ACHN (cell line): ENCODE measurements at regions not wholly inside any gene's neighbourhood (a gene's known extent, or its start where the extent isn't known, plus 50 kb on each side); places are given as distances from the start of the nearest gene placed in this dataset.
"Not testable (repeated sequence)": the region's sequence is repeated elsewhere in the genome, so short reads cannot be mapped to it uniquely, and the experiment has no call there.

Experiments
- DNase-seq: peaks from one replicate; pipeline ENCODE4 v3.0.0-alpha.2; 2015
- in situ Hi-C: cut with HindIII; loops from 2 replicates; pipeline ENCODE4 v1.10.0; 2017; ENCODE audit warnings: low sequenced_read_pairs, low pct_ligation_motif_present, low pct_unique_long_range_greater_than_20kb

DNA sequence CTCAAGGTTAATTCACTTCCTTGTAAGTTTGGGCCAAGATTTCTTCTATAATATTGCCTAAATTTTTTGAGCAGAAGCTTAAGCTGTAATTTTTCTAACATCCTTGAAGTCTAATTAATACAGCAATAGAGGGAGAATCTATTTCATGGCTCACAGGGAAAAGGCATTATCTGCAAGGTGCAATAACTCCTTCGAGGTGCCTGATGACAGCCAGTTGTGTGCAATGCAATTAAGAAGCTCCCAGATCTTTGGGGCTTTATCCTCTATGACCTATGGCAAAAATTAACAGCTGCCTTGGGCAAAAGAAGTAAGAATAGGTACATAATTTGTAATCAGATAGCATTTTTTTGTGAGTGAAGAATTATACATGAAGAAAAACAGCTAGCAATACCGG lies 554.6 kb upstream of the SALL3 start:
- in situ Hi-C loops: no loop called here
- DNase-seq: no peak

GRCh38 chr18:78427081-78427480 lies 552.5 kb upstream of the SALL3 start:
- in situ Hi-C loops: no loop called here
- no peak for DNase-seq

GRCh38 chr18:78429127-78430108 lies 550.2 kb upstream of the SALL3 start:
- in situ Hi-C loops: no loop called here
- no peak for DNase-seq

GRCh38 chr18:78430131-78430758 lies 549.4 kb upstream of the SALL3 start:
- in situ Hi-C loops: no loop called here
- DNase-seq: no peak

DNA sequence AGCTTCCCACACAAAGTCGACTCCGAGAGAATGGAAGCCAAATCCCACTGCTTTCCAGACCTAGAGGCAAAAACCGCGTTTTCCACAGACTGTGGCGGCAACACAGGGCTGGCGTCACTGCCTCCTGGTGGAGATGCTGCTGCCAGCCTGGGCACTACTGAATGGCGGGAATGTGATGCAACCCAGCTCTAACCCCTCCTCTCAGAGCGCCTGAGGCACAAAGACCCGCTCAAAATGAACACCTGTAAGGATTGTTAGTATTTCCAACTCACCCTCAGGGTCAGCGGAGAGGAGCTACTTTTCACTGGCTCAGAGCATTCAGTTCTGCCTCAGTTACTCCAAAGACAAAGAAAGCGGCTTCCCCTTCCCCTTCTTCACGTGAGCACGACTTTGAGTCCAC lies 548.0 kb upstream of the SALL3 start:
- no peak for DNase-seq

GRCh38 chr18:78433562-78433961 lies 546.1 kb upstream of the SALL3 start:
- no peak for DNase-seq
- in situ Hi-C loops: no loop called here

More for the DNA sequence above, 548.0 kb upstream of the SALL3 start:
- in situ Hi-C loops: no loop called here

- DNase-seq: no peak
- in situ Hi-C loops: no loop called here
Observed at GRCh38 chr18:78436110-78436509, 543.5 kb upstream of the SALL3 start.

DNA sequence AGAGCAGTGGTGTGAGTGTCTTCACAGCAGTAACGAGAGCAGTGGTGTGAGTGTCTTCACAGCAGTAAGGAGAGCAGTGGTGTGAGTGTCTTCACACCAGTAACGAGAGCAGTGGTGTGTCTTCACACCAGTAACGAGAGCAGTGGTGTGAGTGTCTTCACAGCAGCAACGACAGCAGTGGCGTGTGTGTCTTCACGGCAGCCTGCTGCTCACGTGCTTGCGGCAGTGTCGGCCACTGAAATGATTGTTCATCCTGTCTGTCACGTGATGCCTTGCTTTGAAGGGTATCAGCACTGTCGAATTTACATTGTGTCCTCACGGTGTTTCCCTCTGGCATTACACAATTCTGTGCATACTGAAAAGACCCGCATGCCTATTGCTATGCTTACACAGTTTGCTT lies 541.4 kb upstream of the SALL3 start:
- DNase-seq, in situ Hi-C loops: not testable (repeated sequence)

DNA sequence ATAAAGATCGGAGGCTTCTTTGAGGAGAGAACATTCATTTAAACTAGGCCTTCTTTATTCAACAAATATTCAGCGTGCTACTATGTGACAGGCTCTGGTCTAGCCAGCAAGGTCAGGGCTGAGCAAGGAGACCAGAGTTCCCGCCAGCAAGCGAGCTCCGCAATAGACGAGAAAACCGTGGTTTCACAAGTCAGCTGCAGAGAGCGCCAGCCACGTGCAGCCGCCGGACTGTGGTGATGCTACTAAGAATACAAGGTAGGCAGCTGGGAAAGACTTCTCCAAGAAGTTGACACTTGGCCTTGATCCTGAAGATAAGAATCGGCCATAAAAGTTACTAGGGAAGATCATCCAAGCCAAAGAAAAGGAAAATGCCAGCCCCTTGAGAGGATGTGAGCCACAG lies 533.7 kb upstream of the SALL3 start:
- in situ Hi-C loops: no loop called here
- no peak for DNase-seq

- DNase-seq: no peak
- in situ Hi-C loops: no loop called here
Observed at GRCh38 chr18:78447211-78447610, 532.4 kb upstream of the SALL3 start.

GRCh38 chr18:78448106-78448505 lies 531.5 kb upstream of the SALL3 start:
- no peak for DNase-seq
- in situ Hi-C loops: no loop called here

GRCh38 chr18:78448591-78448990 lies 531.0 kb upstream of the SALL3 start:
- DNase-seq: no peak
- in situ Hi-C loops: no loop called here

DNA sequence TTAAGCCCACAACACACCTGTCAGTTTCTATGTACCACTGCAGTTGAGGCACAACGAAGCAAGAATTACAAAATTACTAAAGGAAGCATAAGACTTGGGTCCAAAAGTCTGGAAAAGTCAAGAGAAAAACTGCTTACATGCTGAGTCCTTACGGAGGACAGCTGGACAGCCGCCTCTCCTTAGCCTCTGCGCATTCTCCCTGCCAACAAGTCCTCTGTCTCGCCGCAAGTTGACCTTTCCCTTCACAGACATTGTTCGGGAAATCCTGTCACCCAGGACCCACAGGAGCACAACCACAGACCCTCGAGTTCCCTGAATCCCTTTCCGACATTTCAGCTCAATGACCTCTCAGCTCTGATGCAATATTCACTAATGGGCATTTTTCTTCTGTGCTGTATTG lies 525.4 kb upstream of the SALL3 start:
- in situ Hi-C loops: no loop called here
- DNase-seq: no peak

DNA sequence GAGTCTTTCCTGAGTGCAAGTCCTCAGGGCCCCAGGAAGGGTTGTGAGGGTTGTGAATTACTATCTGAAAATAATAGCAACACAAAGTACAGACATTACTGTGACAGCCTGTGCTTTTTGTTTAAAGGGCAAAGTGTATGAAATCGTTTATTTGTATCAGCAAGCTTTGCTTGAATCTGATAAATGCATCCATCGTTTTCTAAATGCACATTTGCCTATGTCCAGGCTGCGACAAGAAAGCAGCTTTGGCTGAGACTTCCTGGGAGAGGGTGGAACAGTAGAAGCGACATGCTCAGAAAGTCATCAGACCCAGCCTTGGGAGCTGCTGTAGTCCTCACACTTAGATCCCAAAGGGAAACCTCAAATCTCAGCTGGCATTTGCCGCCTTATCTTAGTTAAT lies 524.2 kb upstream of the SALL3 start:
- DNase-seq: no peak
- in situ Hi-C loops: no loop called here

- in situ Hi-C loops: no loop called here
- no peak for DNase-seq
Observed at GRCh38 chr18:78457011-78457410, 522.6 kb upstream of the SALL3 start.

DNA sequence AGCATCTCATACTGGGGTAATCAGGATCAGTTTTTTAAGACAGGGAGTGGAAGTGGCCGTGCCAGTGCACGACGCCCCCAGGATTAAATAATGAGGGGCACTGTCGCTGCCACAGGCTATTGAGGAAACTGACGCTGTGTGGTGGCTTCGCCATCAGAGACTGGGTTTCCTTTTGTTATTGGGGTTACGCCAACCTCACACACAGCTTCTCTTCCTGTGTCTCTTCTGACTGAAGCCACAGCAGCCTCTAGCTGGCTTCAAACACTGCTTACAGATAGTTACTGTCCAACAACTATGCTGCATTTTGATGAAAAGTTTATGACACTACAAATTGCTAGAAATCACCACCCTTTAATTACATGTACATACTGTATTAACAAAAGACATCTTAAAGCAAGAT lies 521.9 kb upstream of the SALL3 start:
- in situ Hi-C loops: no loop called here
- DNase-seq: no peak

DNA sequence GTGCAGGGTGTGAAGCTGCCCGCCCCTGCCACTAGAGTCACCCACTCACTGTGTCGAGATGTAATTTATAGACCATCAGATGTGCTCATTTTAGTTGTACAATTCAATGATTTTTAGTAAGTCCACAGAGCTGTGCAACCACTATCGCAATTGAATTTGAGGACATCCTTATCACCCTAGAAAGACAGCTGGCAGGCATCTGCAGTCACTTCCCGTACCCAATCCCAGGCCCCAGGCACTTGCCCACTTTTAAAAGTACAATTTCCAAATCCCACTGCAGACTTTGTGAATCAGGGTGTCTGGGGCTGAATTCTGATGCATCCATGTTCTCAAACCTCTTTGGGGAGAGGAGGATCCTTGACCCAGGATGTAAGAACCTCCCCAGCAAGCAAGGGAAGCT lies 521.3 kb upstream of the SALL3 start:
- DNase-seq: no peak
- in situ Hi-C loops: no loop called here

DNA sequence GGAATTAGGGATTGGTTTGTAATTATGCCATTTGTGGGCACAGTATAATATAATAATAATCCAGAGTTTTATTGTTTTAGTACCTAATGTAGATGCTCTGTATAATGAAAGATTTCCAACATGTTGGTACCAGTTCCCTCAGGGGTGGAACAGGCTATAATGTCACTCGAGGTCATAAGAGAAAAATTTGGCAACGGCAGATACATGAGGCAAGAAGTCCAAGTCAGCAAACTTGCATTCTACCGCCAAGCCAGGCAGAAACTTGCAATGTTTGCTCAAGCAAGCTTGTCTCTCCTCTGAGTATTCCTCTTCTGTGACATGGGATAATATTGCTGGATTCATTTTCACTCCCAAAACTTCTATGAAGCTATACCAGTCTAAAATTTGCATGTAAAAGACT lies 520.0 kb upstream of the SALL3 start:
- DNase-seq: no peak
- in situ Hi-C loops: no loop called here

- in situ Hi-C loops: no loop called here
- no peak for DNase-seq
Observed at GRCh38 chr18:78460558-78460957, 519.1 kb upstream of the SALL3 start.

- in situ Hi-C loops: no loop called here
Observed at GRCh38 chr18:78473563-78473962, 506.1 kb upstream of the SALL3 start.

More at GRCh38 chr18:78473563-78473962, 506.1 kb upstream of the SALL3 start:
- DNase-seq: no peak
